Transverse colon (tissue), 4 donors: ENCODE measurements at regions not wholly inside any gene's neighbourhood (a gene's known extent, or its start where the extent isn't known, plus 50 kb on each side); places are given as distances from the start of the nearest gene placed in this dataset.
"Not testable (repeated sequence)": the region's sequence is repeated elsewhere in the genome, so short reads cannot be mapped to it uniquely, and the experiment has no call there.

Source experiments
- CTCF ChIP-seq, 5 experiments: fragments of 200-600 bp in 3 of 5; fragments of 450-650 bp in 2 of 5; sonication (generic) in 3 of 5; IDR thresholded peaks; 1 replicate in 2 of 5; 2 replicates in 3 of 5; pipeline ENCODE4 v1.5.1; 2016 to 2017; ENCODE audit warnings: antibody characterized with exemption in 5 of 5, inconsistent platforms in 3 of 5, mild to moderate bottlenecking in 2 of 5, moderate library complexity in 1 of 5
- POLR2A ChIP-seq: fragments of 450-650 bp; IDR thresholded peaks from one replicate; pipeline ENCODE4 v1.6.1; 2016; ENCODE audit warnings: antibody characterized with exemption, mild to moderate bottlenecking, moderate library complexity
- POLR2AphosphoS5 ChIP-seq, 3 donors: sonication (generic); formaldehyde crosslinking; IDR thresholded peaks; one replicate each; pipeline ENCODE4 v1.6.1; 2016; ENCODE audit warnings: antibody characterized with exemption in 3 of 3

GRCh38 chr13:111593490-111593889, 273.0 kb downstream of the TEX29 start:
- not testable (repeated sequence) for TF ChIP-seq POLR2AphosphoS5 (IDR thresholded peaks at IDR 0.05); CTCF (IDR thresholded peaks at IDR 0.05); POLR2A
